Right renal pelvis (tissue), 4 donors: ENCODE measurements at regions not wholly inside any gene's neighbourhood (a gene's known extent, or its start where the extent isn't known, plus 50 kb on each side); places are given as distances from the start of the nearest gene placed in this dataset.

ENCODE experiments used
- DNase-seq, 4 donors: peaks; one replicate each; pipeline ENCODE4 v3.0.0-alpha.2; 2013; ENCODE audit warnings: low read depth in 4 of 4, low spot score in 3 of 4, missing footprints in 1 of 4

DNA sequence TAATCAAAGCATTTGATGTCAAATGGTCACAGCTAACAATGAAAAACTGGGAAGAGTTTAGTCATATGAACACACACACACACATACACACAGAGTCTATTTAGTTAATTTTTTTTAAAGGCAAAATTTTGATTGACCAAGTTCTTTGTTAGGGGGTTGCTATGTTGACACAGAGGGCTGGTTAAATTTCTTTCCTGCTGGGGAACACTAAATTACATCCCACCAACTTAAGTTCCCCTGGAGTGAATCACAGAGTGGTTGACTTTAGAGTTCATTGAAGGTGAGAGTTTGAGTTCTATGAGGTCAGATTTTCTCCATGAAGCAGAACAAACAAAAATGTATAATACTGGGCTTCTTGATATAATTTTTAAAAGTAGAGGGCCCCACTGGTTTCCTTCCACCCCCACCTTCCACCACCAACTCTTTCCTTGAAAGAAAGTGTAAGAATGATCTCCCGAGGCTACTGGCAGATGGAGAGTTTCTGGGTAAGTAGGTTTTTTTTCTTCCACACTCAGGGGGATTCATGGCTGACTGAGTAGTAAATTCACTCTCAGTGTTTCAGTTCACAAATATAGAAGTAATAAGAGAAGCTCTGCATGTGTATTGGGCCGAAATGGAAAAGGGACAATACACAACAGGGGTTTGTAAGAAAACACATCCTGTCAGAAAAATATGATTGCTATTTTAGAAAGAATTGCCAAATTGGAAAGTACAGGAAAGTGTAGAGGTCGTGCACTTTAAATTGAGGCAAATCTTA is 917.0 kb upstream of the LCORL start:
- DNase-seq, result no peak

GRCh38 chr4:18937746-18938145 is 916.2 kb upstream of the LCORL start:
- no peak for DNase-seq

DNA sequence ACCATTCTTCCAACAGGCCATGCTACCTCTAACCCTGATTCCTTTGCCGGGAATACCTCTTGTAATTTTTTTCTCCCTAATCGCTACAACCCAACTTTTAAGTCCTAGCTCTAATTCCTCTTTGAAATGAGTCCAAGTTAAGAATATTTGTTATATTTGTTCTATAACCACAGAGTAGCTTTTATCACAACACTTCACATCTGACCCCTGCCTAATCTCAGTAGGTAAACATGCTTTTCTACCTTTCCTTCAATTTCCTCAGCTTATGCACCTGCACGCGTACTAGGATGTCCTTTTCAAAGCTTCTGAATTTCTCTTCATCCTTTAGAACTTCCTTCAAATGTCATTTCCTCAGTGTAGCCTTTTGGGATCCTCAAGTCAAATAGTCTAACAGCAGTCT is 915.5 kb upstream of the LCORL start:
- DNase-seq, result no peak

GRCh38 chr4:18935659-18936345 is 914.2 kb upstream of the LCORL start:
- DNase-seq, result peak in 3 of 4 donors; percentile 12 to 43 (median 38)

- no peak for DNase-seq
Measured at GRCh38 chr4:18934197-18934596, 912.6 kb upstream of the LCORL start.

DNA sequence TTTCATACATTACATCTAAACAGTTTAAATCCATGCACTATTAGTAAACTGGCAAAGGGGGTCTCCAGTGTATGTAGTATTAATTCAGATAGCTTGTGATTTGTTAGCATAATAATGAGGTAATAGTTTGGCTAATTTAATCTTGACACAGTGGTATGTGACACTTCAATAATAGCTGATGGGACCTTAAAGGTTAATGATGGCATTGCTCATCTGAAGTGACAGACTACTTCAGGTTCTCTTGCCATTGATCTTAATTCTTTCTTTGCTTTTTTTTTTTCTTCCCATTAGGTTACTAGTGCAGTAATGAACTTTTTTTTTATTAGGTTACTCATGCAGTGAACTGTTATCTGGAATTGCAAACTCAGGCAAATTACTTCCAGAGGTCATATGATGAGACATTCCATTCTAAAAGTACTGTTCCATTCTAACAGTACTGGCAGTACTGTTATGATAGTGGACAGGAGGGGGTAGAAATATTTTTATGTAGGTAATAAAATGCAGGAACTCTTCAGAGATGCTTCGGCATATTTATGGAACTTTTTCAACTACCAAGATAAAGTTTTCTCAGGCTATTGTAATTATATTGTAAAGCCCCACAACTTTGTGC is 911.3 kb upstream of the LCORL start:
- DNase-seq, result no peak

DNA sequence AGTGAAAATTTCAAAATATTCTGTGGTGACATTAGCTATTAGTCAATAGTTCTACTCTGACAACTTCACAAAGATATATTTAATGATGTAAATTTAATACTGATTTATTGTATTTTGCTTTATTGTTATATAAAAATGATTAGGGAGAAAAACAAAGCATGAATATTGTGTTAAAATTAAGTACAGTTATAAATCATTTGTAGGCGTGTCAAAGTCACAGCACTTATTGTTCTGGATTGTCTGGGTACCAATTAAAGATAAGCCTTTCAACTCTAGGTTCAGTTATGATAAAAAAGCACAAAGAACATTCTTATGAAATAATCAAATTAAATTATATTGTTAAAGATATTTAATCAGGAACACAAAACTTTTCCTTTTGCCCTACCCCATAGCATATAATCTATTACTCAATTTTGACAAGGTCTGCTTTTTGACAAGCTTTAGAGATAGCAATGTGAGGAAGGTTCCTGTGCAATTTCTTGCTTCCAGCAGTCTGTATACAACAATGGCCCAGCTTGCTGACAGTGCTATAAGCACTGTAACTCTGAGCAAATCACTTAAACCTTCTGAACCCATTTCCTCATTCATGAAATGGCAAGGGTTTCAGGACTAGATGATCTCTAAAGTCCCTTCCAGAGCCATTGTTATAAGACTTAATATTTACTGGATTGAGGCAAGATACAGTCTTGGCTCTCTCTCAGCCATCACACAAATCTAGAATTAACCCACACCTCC is 910.3 kb upstream of the LCORL start:
- DNase-seq, result no peak

GRCh38 chr4:18930487-18930886 is 908.9 kb upstream of the LCORL start:
- no peak for DNase-seq

DNA sequence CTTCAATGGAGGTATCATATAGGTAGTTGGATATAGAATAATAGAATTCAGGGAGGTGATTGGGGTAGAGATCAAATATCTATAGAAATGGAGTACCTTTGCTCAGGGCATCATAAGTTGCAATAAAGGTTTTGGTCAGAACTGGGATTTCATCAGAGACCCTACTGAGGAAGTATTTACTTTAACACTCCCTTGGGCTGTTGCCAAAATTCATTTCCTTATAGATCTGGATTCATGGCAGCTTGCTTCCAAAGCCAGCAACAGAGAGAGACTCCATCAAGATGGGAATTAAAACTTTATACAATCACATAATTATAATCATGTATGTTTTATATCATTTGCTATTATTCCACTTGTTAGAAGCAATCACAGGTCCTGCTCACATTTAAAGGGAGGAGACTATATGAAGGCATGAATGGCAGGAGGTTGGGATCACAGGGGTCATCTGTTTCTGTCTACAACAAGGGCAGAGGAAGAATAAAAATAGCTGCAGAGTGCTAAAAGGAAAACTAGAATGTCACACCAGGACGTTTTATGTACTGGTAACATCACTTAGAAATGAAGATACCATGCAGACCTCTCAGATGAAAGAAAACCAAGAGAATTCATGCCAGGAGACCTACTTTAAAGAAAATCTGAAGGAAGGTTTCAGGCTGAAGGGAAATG is 902.1 kb upstream of the LCORL start:
- no peak for DNase-seq

DNA sequence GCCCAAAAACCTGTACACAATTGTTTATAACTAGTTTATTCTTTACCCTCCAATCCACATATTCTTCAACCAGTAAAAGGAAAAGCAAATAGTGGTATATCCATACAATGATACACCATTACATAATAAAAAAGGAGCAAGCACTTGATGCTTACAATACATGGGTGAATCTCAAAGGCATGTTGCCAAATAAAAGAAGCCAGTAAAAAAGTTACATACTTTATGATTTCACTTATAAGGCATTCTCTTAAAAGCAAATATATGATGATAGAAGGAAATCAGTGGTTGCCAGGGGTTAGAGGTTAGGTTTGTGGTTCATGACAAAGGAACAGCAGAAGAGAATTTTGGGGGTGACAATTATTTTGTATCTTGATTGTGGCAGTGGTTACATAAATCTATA is 896.1 kb upstream of the LCORL start:
- no peak for DNase-seq

- DNase-seq, result no peak
Measured at GRCh38 chr4:18914182-18914581, 892.6 kb upstream of the LCORL start.

GRCh38 chr4:18894928-18895327 is 873.4 kb upstream of the LCORL start:
- no peak for DNase-seq

DNA sequence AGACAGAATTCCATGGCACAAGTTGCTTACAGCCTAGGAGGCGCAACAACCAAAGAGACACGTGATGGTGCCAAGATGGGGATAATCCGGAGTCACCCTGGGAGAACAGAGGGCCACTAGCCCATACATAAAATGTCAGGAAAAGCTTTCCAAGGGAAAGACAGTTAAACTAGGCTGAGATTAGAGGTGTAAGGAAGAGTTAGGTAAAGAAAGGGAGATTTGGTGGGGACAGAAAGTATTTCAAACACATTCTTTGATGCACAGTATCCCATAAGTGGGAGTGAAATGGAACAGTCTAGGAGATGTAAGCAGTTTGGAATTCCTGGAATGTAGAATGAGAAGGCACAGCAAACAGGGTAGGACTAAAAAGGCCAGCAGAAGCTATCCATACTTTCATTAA is 860.9 kb upstream of the LCORL start:
- no peak for DNase-seq

DNA sequence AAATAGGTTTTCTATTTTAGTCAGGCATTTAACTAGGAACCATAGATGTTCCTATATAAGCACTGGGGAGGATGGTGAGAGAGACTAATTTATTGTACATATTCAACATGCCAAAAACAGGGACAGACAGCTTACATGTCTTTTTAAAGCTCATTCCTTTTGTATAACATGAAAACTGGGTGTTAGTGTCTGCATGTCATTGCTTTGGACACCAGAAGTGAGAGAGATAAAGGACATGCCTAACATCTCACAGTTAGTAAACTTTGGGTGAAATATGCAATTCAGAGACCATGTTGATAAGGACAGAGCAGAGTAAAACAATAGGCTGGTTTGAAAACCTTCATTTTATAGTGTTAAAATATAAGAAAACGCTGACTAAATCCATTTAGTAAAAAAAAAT is 860.0 kb upstream of the LCORL start:
- no peak for DNase-seq

DNA sequence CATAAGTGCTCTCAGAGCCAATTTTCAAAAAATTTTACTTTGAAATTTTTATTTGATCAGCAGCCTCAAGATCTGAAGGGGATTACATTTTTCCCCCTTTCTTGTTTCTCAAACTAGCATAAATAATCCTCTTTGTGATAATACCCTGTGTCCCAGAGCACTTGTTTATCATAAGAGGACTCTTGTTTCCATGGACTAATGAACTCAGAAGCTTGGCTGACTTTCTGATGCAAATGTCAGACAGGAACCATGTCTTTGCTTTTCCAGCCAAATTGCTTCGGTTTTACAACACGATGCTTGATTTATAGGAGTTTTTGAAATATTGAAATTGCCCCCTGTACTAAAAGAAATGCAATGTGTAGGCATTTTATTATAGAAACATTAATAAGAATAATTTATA is 859.3 kb upstream of the LCORL start:
- DNase-seq, result no peak

- peak in 2 of 4 donors; percentile 42 to 43 for DNase-seq
Measured at GRCh38 chr4:18878561-18878960, 857.0 kb upstream of the LCORL start.

DNA sequence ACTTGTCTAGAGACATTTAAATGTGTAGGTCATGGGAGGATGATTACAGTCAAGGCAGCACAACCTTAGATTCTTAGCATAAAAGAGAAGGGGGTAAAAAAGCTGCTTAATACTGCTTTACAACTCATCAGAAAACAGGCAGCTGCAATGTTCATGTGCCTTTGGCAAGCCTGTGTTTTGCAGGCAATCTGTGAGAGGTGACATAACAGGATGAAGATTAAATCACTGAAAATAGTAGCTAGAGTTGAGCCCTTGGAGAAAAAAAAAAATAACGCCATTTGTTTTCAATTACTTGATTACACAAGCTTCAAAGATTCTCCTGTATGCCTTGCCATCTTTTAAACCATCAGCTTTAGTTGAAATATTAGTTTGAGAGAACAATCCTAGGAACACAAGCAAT is 847.6 kb upstream of the LCORL start:
- DNase-seq, result no peak

- no peak for DNase-seq
Measured at GRCh38 chr4:18860836-18861530, 839.4 kb upstream of the LCORL start.

DNA sequence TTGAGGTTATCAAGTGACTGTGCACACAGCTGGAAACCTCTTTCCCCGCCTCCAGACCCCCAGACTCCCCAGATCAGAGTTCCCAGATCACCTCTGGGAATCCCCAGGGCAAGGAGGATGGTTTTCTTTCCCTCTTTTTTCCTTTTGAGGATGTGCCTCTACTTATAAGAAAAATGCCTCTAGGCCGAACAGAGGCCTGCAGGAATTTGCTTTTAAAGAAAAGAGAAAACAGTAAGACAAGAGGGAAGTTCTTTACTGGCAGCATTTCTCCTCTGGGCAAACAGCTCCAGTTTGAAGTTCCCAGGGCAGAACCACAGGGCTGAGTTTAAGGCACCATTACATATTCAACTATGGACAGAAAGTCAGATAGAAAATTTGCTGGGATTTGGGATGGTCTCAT is 837.9 kb upstream of the LCORL start:
- no peak for DNase-seq

- no peak for DNase-seq
Measured at GRCh38 chr4:18858229-18858922, 836.8 kb upstream of the LCORL start.
